GM12873 (cell line): ENCODE measurements at regions not wholly inside any gene's neighbourhood (a gene's known extent, or its start where the extent isn't known, plus 50 kb on each side); places are given as distances from the start of the nearest gene placed in this dataset.
A peak's percentile ranks its signal among the peaks of the same experiment; 100 is the strongest.

Experiments used
- CTCF ChIP-seq: IDR thresholded peaks from 2 replicates; pipeline ENCODE4 v1.5.1; 2012; ENCODE audit warnings: low read depth, mild to moderate bottlenecking, moderate library complexity, low read length, control low read depth; ENCODE audit not compliant: insufficient read depth; ENCODE audit errors: missing control alignments

- no peak for TF ChIP-seq CTCF
These were observed 112.6 kb downstream of the HSPH1 start for GRCh38 chr13:31049083-31049482.

- no peak for TF ChIP-seq CTCF
These were observed 113.2 kb downstream of the HSPH1 start for GRCh38 chr13:31048521-31048920.

GRCh38 chr13:31046711-31047279, 114.3 kb downstream of the TEX26 start:
- TF ChIP-seq CTCF, result no peak

GRCh38 chr13:31045286-31046081, 113.0 kb downstream of the TEX26 start:
- no peak for TF ChIP-seq CTCF

- peak; percentile 98 for TF ChIP-seq CTCF
These were observed 112.2 kb downstream of the TEX26 start for GRCh38 chr13:31044364-31045285.

- peak; percentile 42 for TF ChIP-seq CTCF
These were observed 111.5 kb downstream of the TEX26 start for GRCh38 chr13:31043957-31044356.
